Mesendoderm (in vitro differentiated cells): ENCODE measurements at regions not wholly inside any gene's neighbourhood (a gene's known extent, or its start where the extent isn't known, plus 50 kb on each side); places are given as distances from the start of the nearest gene placed in this dataset.

ENCODE experiments used
- DNase-seq: peaks from one replicate; pipeline ENCODE4 v3.0.0; 2013
- H2AK5ac ChIP-seq: 2 replicates; pipeline ENCODE4 v1.6.1; 2013; ENCODE audit warnings: low read length, inconsistent platforms
- H2BK120ac ChIP-seq: 2 replicates; pipeline ENCODE4 v1.6.1; 2013; ENCODE audit warnings: low read depth, mild to moderate bottlenecking, low read length, moderate library complexity, mixed read lengths
- H2BK15ac ChIP-seq: replicated peaks from 2 replicates; pipeline ENCODE4 v1.6.1; 2013; ENCODE audit warnings: low read depth, mild to moderate bottlenecking, moderate library complexity
- H2BK5ac ChIP-seq: 2 replicates; pipeline ENCODE4 v1.6.1; 2013; ENCODE audit warnings: low read length, inconsistent platforms
- H3K18ac ChIP-seq: 2 replicates; pipeline ENCODE4 v1.6.1; 2013; ENCODE audit warnings: mild to moderate bottlenecking, low read length, mixed read lengths
- H3K23ac ChIP-seq: one replicate; pipeline ENCODE4 v1.6.1; 2013; ENCODE audit warnings: low read length
- H3K27ac ChIP-seq: 2 replicates; pipeline ENCODE4 v1.5.1; 2013; ENCODE audit warnings: low read depth, mild to moderate bottlenecking, inconsistent platforms, low read length, moderate library complexity
- H3K27me3 ChIP-seq: 2 replicates; pipeline ENCODE4 v1.6.1; 2013; ENCODE audit warnings: low read length, control low read depth, mild to moderate bottlenecking, inconsistent platforms; ENCODE audit not compliant: insufficient read depth, poor library complexity
- H3K36me3 ChIP-seq: 2 replicates; pipeline ENCODE4 v1.6.1; 2013; ENCODE audit warnings: low read length, inconsistent platforms; ENCODE audit not compliant: control insufficient read depth, insufficient read depth
- H3K4ac ChIP-seq: one replicate; pipeline ENCODE4 v1.6.1; 2013; ENCODE audit warnings: low read depth, mild to moderate bottlenecking, low read length, moderate library complexity
- H3K4me1 ChIP-seq: 2 replicates; pipeline ENCODE4 v1.6.1; 2013; ENCODE audit warnings: low read depth, low read length, inconsistent platforms; ENCODE audit not compliant: control insufficient read depth
- H3K4me2 ChIP-seq: 2 replicates; pipeline ENCODE4 v1.6.1; 2013; ENCODE audit warnings: low read length
- H3K4me3 ChIP-seq: 2 replicates; pipeline ENCODE4 v1.5.1; 2013; ENCODE audit warnings: mild to moderate bottlenecking, low read length
- H3K56ac ChIP-seq: one replicate; pipeline ENCODE4 v1.6.1; 2013; ENCODE audit warnings: low read length
- H3K79me1 ChIP-seq: 2 replicates; pipeline ENCODE4 v1.6.1; 2013; ENCODE audit warnings: low read length, inconsistent platforms
- H3K79me2 ChIP-seq: 2 replicates; pipeline ENCODE4 v1.6.1; 2013; ENCODE audit warnings: mild to moderate bottlenecking, low read length; ENCODE audit not compliant: control insufficient read depth, insufficient read depth
- H3K9ac ChIP-seq: 2 replicates; pipeline ENCODE4 v1.6.1; 2013; ENCODE audit warnings: low read length, inconsistent platforms
- H4K5ac ChIP-seq: one replicate; pipeline ENCODE4 v1.6.1; 2013; ENCODE audit warnings: low read length
- H4K8ac ChIP-seq: one replicate; pipeline ENCODE4 v1.6.1; 2013; ENCODE audit warnings: low read depth, mild to moderate bottlenecking, control low read depth, low read length, moderate library complexity
- WGBS: extraction: QIAGEN DNeasy Blood & Tissue Kit; methylation state at CpG from one replicate; pipeline ENCODE4 v1.1.7; 2013; ENCODE audit warnings: low lambda C conversion rate, missing lambda C conversion rate; ENCODE audit not compliant: insufficient coverage; ENCODE audit errors: extremely low coverage; 5-methylcytosine and 5-hydroxymethylcytosine counted together

DNA sequence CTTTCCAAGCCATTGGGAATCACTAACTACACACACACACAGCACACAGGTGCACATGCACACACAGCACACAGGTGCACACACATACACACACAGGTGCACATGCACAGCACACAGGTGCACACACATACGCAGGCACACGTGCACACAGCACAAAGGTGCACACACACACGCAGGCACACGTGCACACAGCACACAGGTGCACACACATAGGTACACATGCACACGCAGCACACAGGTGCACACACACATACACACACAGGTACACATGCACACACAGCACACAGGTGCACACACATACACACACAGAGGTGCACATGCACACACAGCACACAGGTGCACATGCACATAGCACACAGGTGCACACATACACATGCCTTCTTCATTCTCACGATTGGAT, 80.9 kb downstream of the HMX1 start:
- Histone ChIP-seq H3K23ac (no peak overlapping the region), H2BK15ac (no peak overlapping the region), H3K79me2 (no peaks in the 10 kb centered on the region), H3K79me1 (no peaks in the 10 kb centered on the region), H3K9ac (no peak overlapping the region), H3K27ac (no peak overlapping the region), H4K8ac (no peak overlapping the region), H3K4ac (no peak overlapping the region), H2BK5ac (no peak overlapping the region), H3K4me1 (no peaks in the 10 kb centered on the region), H4K5ac (no peak overlapping the region), H3K27me3 (no peaks in the 10 kb centered on the region), H3K36me3 (no peaks in the 10 kb centered on the region), H3K4me3 (no peak overlapping the region), H3K4me2 (no peak overlapping the region), H3K56ac (no peak overlapping the region), H3K18ac (no peak overlapping the region), H2BK120ac (no peak overlapping the region), H2AK5ac (no peak overlapping the region)
- WGBS: no CpG with 5 or more reads among the region's 6 CpGs
- DNase-seq: no peak

DNA sequence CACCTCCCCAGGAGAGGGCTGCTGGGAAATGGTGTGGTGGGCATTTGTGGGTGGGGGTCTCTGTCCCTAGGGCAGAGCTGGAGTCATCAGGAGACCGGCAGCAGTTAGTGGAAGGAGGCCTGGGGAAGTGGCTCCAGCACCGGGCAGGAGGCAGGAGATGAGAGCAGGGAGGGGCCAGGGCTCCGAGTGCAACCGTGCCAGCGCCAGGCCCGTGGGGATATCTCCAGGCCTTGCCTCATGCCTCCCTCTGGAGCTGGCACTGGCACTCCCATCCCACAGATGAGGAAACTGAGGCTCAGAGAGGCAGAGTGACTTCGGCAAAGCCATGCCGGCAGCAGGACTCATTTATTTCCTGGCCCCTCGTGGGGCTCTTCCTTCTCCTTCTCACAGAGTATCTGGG, 83.5 kb downstream of the HMX1 start:
- no peak overlapping the region for H2BK5ac ChIP-seq
- H2AK5ac ChIP-seq: no peak overlapping the region
- H3K79me2 ChIP-seq: no peaks in the 10 kb centered on the region
- H3K79me1 ChIP-seq: no peaks in the 10 kb centered on the region
- H3K4me2 ChIP-seq: no peak overlapping the region
- H3K36me3 ChIP-seq: no peaks in the 10 kb centered on the region
- DNase-seq: no peak
- no peak overlapping the region for H3K56ac ChIP-seq
- no CpG with 5 or more reads among the region's 9 CpGs for WGBS
- no peak overlapping the region for H3K4me3 ChIP-seq
- no peaks in the 10 kb centered on the region for H3K27me3 ChIP-seq
- no peak overlapping the region for H2BK120ac ChIP-seq
- no peak overlapping the region for H3K9ac ChIP-seq
- no peak overlapping the region for H3K4ac ChIP-seq
- no peak overlapping the region for H3K27ac ChIP-seq
- H4K5ac ChIP-seq: no peak overlapping the region
- no peaks in the 10 kb centered on the region for H3K4me1 ChIP-seq
- H3K23ac ChIP-seq: no peak overlapping the region
- no peak overlapping the region for H3K18ac ChIP-seq
- no peak overlapping the region for H2BK15ac ChIP-seq
- no peak overlapping the region for H4K8ac ChIP-seq

DNA sequence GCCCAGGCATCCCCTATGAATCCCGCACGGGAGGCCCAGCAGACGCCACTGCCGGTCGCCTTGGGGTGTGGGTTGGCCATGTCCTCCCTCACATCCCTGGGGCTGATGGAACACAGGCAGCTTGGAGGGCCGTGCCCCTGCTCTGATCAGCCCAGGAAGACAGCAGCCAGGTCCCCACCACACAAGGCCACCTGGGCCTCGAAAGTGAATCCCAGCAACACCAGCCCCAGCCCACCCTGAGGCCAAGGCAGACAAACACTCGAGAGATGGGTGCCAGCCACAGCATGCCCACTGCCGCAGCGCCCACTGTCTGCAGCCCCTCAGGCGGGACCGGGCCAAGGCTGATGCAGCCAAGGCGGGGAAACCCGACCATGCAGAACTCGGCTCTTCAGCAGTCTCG, 85.5 kb downstream of the HMX1 start:
- Histone ChIP-seq H3K79me1 (no peaks in the 10 kb centered on the region), H3K36me3 (no peaks in the 10 kb centered on the region), H2BK120ac (no peak overlapping the region), H3K27ac (no peak overlapping the region), H3K18ac (no peak overlapping the region), H2AK5ac (no peak overlapping the region), H2BK5ac (no peak overlapping the region), H3K56ac (no peak overlapping the region), H3K4me2 (no peak overlapping the region), H3K23ac (no peak overlapping the region), H4K8ac (no peak overlapping the region), H3K4me1 (no peaks in the 10 kb centered on the region), H3K79me2 (no peaks in the 10 kb centered on the region), H2BK15ac (no peak overlapping the region), H3K27me3 (no peaks in the 10 kb centered on the region), H3K4ac (no peak overlapping the region), H4K5ac (no peak overlapping the region), H3K9ac (no peak overlapping the region), H3K4me3 (no peak overlapping the region)
- WGBS: no CpG with 5 or more reads among the region's 16 CpGs
- no peak for DNase-seq

DNA sequence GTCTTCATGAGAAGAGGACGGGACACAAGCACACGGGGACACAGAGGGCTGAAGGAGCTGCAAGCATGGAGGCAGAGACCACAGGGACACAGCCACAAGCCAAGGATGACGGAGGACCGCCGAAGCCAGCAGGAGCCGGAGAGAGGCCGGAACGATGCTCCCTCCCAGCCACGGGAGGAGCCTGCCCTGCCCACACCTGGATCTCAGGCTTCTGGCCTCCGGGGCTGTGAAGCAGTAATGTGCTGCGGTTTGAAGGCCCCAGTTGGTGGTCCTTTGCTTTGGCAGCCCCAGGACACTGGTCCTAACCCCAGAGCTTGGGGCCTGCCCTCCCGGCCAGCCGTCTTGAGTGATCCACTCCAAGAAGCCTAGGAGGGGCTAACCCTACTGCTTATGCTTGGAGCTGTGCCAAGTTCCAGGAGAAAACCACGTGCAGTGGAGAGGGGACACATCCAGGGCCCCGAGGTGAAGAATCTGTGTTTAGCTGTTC, 85.9 kb downstream of the HMX1 start:
- WGBS: no CpG with 5 or more reads among the region's 15 CpGs
- no peak for DNase-seq

DNA sequence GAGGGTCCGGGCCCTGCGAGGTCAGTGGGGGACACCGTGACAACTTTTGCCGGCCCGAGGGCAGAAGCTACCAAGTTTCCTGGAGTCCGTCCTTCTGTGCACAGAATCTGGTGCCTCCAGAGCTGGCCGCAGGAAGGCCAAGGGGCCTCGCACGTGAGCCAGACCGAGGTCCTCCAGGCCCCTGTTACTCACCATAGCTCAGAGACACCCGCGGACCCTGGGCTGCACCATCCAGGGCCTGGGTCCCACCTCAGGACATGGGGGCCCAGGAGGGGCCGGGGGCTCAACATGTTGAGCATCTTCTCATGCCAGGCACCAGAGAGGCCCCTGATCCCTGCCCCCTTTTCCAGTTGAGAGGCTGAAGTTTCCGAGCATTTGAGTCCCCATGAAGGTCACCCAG, 87.9 kb downstream of the HMX1 start:
- no CpG with 5 or more reads among the region's 14 CpGs for WGBS
- Histone ChIP-seq H3K18ac (no peak overlapping the region), H2BK5ac (no peak overlapping the region), H3K4me3 (no peak overlapping the region), H3K4me1 (no peaks in the 10 kb centered on the region), H2AK5ac (no peak overlapping the region), H3K27ac (no peak overlapping the region), H3K9ac (no peak overlapping the region), H3K36me3 (no peaks in the 10 kb centered on the region), H2BK15ac (no peak overlapping the region), H3K23ac (no peak overlapping the region), H3K79me1 (no peaks in the 10 kb centered on the region), H4K8ac (no peak overlapping the region), H3K4ac (no peak overlapping the region), H3K79me2 (no peaks in the 10 kb centered on the region), H3K27me3 (no peaks in the 10 kb centered on the region), H3K56ac (no peak overlapping the region), H4K5ac (no peak overlapping the region), H3K4me2 (no peak overlapping the region), H2BK120ac (no peak overlapping the region)
- no peak for DNase-seq

More for the DNA sequence above, 85.9 kb downstream of the HMX1 start:
- no peak overlapping the region for H3K4me3 ChIP-seq
- H3K9ac ChIP-seq: no peak overlapping the region
- no peak overlapping the region for H2AK5ac ChIP-seq
- H3K56ac ChIP-seq: no peak overlapping the region
- H3K79me1 ChIP-seq: no peaks in the 10 kb centered on the region
- no peak overlapping the region for H2BK15ac ChIP-seq
- H3K27ac ChIP-seq: no peak overlapping the region
- no peaks in the 10 kb centered on the region for H3K36me3 ChIP-seq
- H3K18ac ChIP-seq: no peak overlapping the region
- no peak overlapping the region for H2BK120ac ChIP-seq
- H4K5ac ChIP-seq: no peak overlapping the region
- no peak overlapping the region for H4K8ac ChIP-seq
- H3K79me2 ChIP-seq: no peaks in the 10 kb centered on the region
- no peaks in the 10 kb centered on the region for H3K27me3 ChIP-seq
- no peak overlapping the region for H3K4ac ChIP-seq
- H3K23ac ChIP-seq: no peak overlapping the region
- H2BK5ac ChIP-seq: no peak overlapping the region
- no peaks in the 10 kb centered on the region for H3K4me1 ChIP-seq
- H3K4me2 ChIP-seq: no peak overlapping the region

DNA sequence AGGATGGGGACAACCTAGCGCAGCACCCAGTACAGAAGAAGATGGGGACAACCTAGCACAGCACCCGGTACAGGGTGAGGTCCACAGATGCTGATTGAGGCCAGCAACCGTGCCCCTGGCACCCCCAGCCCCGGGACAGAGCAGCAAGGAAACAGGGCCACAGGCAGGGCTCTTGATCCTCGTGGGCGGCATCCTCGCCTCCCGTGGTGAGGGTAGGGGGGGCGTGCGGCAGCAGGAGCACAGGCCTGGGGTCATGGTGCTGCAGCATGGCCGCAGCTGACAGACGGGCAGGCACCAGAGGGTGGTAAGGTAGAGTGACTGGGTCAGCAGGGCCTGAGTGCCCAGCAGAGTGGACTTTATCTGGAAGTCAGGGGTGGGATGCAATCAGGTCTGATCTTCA, 89.5 kb downstream of the HMX1 start:
- H4K5ac ChIP-seq: no peak overlapping the region
- no peak overlapping the region for H3K9ac ChIP-seq
- H3K56ac ChIP-seq: no peak overlapping the region
- WGBS: no CpG with 5 or more reads among the region's 12 CpGs
- no peak overlapping the region for H2BK15ac ChIP-seq
- H3K36me3 ChIP-seq: no peaks in the 10 kb centered on the region
- H2AK5ac ChIP-seq: no peak overlapping the region
- no peak overlapping the region for H3K27ac ChIP-seq
- no peak overlapping the region for H4K8ac ChIP-seq
- no peak overlapping the region for H3K23ac ChIP-seq
- H2BK5ac ChIP-seq: no peak overlapping the region
- no peaks in the 10 kb centered on the region for H3K79me1 ChIP-seq
- no peaks in the 10 kb centered on the region for H3K27me3 ChIP-seq
- H3K18ac ChIP-seq: no peak overlapping the region
- H3K4ac ChIP-seq: no peak overlapping the region
- no peak overlapping the region for H3K4me3 ChIP-seq
- H3K79me2 ChIP-seq: no peaks in the 10 kb centered on the region
- no peak overlapping the region for H2BK120ac ChIP-seq
- no peak for DNase-seq
- H3K4me1 ChIP-seq: no peaks in the 10 kb centered on the region
- H3K4me2 ChIP-seq: no peak overlapping the region
